Endothelial cell of umbilical vein (primary cell): ENCODE measurements at regions not wholly inside any gene's neighbourhood (a gene's known extent, or its start where the extent isn't known, plus 50 kb on each side); places are given as distances from the start of the nearest gene placed in this dataset.

Experiments used
- BruUV-seq: library from RNA; stranded (reverse); fragments of 400-500 nt; replicated peaks from 2 replicates; lab custom pipeline; 2021; lab: Mats Ljungman, UMichigan
- CTCF ChIA-PET: fragments of 300-600, 350-600 bp; sonication (Branson Sonifier 250); formaldehyde crosslinking; loops from one replicate; lab custom pipeline; 2021; ENCODE audit warnings: antibody characterized with exemption, inconsistent platforms; lab: Charles Lee
- POLR2A ChIA-PET: fragments of 300-600, 350-600 bp; sonication (Branson Sonifier 250); formaldehyde crosslinking; loops from one replicate; lab custom pipeline; 2021; ENCODE audit warnings: antibody characterized with exemption, inconsistent platforms; lab: Charles Lee
- DNase-seq: peaks from one replicate; pipeline ENCODE4 v3.0.0-alpha.2; 2011; ENCODE audit warnings: low read depth, low spot score
- FAIRE-seq: peaks from 2 replicates; lab custom pipeline; 2011; peaks lifted over from hg19 to GRCh38; lab: Jason Lieb, UNC
- H2AFZ ChIP-seq: 2 replicates; pipeline ENCODE4 v1.6.0; 2012; ENCODE audit warnings: low read depth, low read length, control low read depth, inconsistent platforms
- H3K27ac ChIP-seq: 2 replicates; pipeline ENCODE4 v1.5.1; 2011; ENCODE audit warnings: low read depth, mild to moderate bottlenecking, control low read depth, low read length, moderate library complexity; ENCODE audit not compliant: insufficient read depth
- H3K27me3 ChIP-seq, 2 experiments: 2 replicates each; pipeline versions ENCODE4 v1.6.0 to v1.6.1; 2011; ENCODE audit warnings: low read length in 2 of 2, mixed read lengths in 1 of 2; ENCODE audit not compliant: control insufficient read depth in 2 of 2, insufficient read depth in 2 of 2
- H3K36me3 ChIP-seq, 2 experiments: 2 replicates in 1 of 2; 3 replicates in 1 of 2; pipeline ENCODE4 v1.5.1; 2011; ENCODE audit warnings: low read length in 2 of 2, mild to moderate bottlenecking in 1 of 2, moderate library complexity in 1 of 2; ENCODE audit not compliant: control insufficient read depth in 2 of 2, insufficient read depth in 2 of 2; ENCODE audit errors: extremely low read depth in 1 of 2
- H3K4me1 ChIP-seq: 3 replicates; pipeline ENCODE4 v1.5.1; 2011; ENCODE audit warnings: mild to moderate bottlenecking, low read length; ENCODE audit not compliant: control insufficient read depth, insufficient read depth; ENCODE audit errors: extremely low read depth
- H3K4me2 ChIP-seq: 2 replicates; pipeline ENCODE4 v1.6.1; 2011; ENCODE audit warnings: low read length, control low read depth, mixed read lengths; ENCODE audit not compliant: insufficient read depth
- H3K4me3 ChIP-seq, 3 experiments: fragments of 200-600 bp in 1 of 3; sonication (generic), shearing (Covaris generic) in 1 of 3; replicated peaks in 1 of 3; 2 replicates each; pipeline ENCODE4 v1.5.1; 2011 to 2016; ENCODE audit warnings: control low read depth in 3 of 3, low read length in 3 of 3, mild to moderate bottlenecking in 2 of 3, inconsistent platforms in 1 of 3, low read depth in 1 of 3, moderate library complexity in 1 of 3; ENCODE audit not compliant: insufficient read depth in 1 of 3
- H3K79me2 ChIP-seq: 2 replicates; pipeline ENCODE4 v1.6.0; 2012; ENCODE audit warnings: low read length, inconsistent platforms; ENCODE audit not compliant: control insufficient read depth, insufficient read depth
- H3K9ac ChIP-seq: replicated peaks from 2 replicates; pipeline ENCODE3; 2011; ENCODE audit warnings: low read length, control low read depth; ENCODE audit not compliant: insufficient read depth; ENCODE audit errors: extremely low read depth
- H3K9me1 ChIP-seq: replicated peaks from 3 replicates; pipeline ENCODE4 v1.6.0; 2011; ENCODE audit warnings: mild to moderate bottlenecking, low read length; ENCODE audit not compliant: control insufficient read depth, insufficient read depth; ENCODE audit errors: extremely low read depth
- H3K9me3 ChIP-seq: replicated peaks from 2 replicates; pipeline ENCODE4 v1.5.1; 2012; ENCODE audit warnings: low read length, inconsistent platforms; ENCODE audit not compliant: control insufficient read depth, insufficient read depth
- H4K20me1 ChIP-seq: replicated peaks from 2 replicates; pipeline ENCODE3; 2011; ENCODE audit warnings: mild to moderate bottlenecking, low read length; ENCODE audit not compliant: control insufficient read depth, insufficient read depth; ENCODE audit errors: extremely low read depth
- EZH2 ChIP-seq: IDR thresholded peaks from 2 replicates; pipeline ENCODE4 v1.6.1; 2012; ENCODE audit warnings: borderline replicate concordance, low read depth, mild to moderate bottlenecking, moderate library complexity, low read length, inconsistent platforms; ENCODE audit not compliant: severe bottlenecking
- GATA2 ChIP-seq: IDR thresholded peaks from 2 replicates; pipeline ENCODE4 v1.7.0; 2011; ENCODE audit warnings: low read depth, mild to moderate bottlenecking, moderate library complexity, mixed read lengths, low read length; ENCODE audit not compliant: insufficient read length, insufficient read depth
- JUN ChIP-seq: IDR thresholded peaks from 2 replicates; pipeline ENCODE4 v1.6.1; 2011; ENCODE audit warnings: borderline replicate concordance, low read depth; ENCODE audit not compliant: insufficient read length, insufficient read depth
- MYC ChIP-seq: IDR thresholded peaks from one replicate; pipeline ENCODE4 v1.6.1; 2011; ENCODE audit warnings: mild to moderate bottlenecking, low read depth, low read length
- POLR2AphosphoS5 ChIP-seq: IDR thresholded peaks from 2 replicates; pipeline ENCODE4 v1.6.1; 2012; ENCODE audit warnings: low read depth, mild to moderate bottlenecking, control low read depth, low read length, moderate library complexity; ENCODE audit not compliant: insufficient read depth
- dilution Hi-C: fragments of 300-500 bp; cut with MboI; formaldehyde crosslinking; loops from one replicate; pipeline ENCODE4 v1.15.0; 2019; ENCODE audit warnings: low sequenced_read_pairs; ENCODE audit not compliant: extremely low pct_ligation_motif_present
- intact Hi-C: fragments of 100-400 bp; cut with micrococcal nuclease; formaldehyde crosslinking; loops from one replicate; pipeline ENCODE4 v1.10.0; 2022
- TF ChIP-seq, protein P1 (sequence below), 2 donors: IDR thresholded peaks; 1 replicate in 1 of 2; 2 replicates in 1 of 2; pipeline ENCODE4 v1.5.1; 2011; ENCODE audit warnings: low read length in 2 of 2, mild to moderate bottlenecking in 2 of 2, moderate library complexity in 2 of 2, control low read depth in 1 of 2, inconsistent platforms in 1 of 2, low read depth in 1 of 2; ENCODE audit not compliant: insufficient read depth in 1 of 2; ENCODE audit errors: extremely low read depth in 1 of 2
- TF ChIP-seq, protein P2 (sequence below): IDR thresholded peaks from 2 replicates; pipeline ENCODE4 v1.6.1; 2011; ENCODE audit not compliant: insufficient read depth, insufficient read length

DNA sequence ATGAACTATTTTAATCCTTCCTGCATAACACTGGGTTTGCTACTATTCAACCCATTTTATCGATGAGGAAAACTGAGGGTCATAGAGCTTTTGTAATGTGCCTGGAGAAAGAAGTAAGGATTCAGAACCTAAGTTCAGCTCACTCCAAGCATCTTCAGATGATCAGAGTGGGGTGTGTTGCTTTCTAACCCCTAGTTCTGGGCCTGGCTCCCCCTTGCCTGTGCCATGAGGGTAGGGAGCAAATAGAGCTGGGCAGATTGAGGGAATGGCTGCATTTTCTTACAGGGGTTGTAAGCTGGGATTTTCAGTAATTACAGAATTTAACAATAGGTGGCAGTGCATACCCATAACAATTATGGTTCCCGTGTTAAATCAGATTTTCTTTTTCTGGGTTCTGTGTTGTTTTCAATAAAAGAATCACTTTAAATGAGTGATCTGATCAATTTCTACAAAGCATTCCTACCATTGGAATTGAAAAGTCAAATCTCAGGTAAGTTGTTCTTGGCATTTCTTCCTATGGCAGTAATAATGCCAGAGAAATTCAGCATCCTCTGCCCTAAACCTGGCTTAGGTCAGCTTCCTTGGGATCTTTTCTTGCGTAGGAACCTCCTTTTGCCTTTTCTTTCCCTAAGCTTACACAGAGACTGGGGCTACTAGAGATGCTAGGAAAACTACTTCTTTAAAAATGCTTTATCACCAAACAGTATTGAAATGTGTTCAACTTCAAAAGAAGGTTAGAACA, 103.8 kb upstream of the IL12A start:
- Histone ChIP-seq H3K27ac (peak overlapping the region; percentile 46), H2AFZ (no peak overlapping the region), H3K4me1 (peaks cover 34% of the 10 kb centered on the region), H3K9me1 (no peaks in the 10 kb centered on the region), H3K4me3 (no peak overlapping the region), H3K4me2 (no peak overlapping the region), H3K27me3 (no peaks in the 10 kb centered on the region), H3K79me2 (peaks cover 46% of the 10 kb centered on the region), H3K9me3 (no peaks in the 10 kb centered on the region), H3K36me3 (peaks cover 0 to 1% of the 10 kb centered on the region in 2 experiments), H4K20me1 (no peaks in the 10 kb centered on the region), H3K9ac (no peak overlapping the region)
- FAIRE-seq (peak; percentile 71), DNase-seq (peak; percentile 75)
- dilution Hi-C loops: no loop called here
- POLR2A ChIA-PET: interaction anchor here (0.6 to 2.3 kb wide), 3 partner anchors 21 to 122 kb away, joined by 3 to 25 read pairs (median 6); no protein-coding TSS in a partner anchor
- TF ChIP-seq GATA2 (no peak), POLR2AphosphoS5 (no peak), JUN (no peak), EZH2 (no peak), MYC (no peak)
- TF ChIP-seq, protein P1, sequence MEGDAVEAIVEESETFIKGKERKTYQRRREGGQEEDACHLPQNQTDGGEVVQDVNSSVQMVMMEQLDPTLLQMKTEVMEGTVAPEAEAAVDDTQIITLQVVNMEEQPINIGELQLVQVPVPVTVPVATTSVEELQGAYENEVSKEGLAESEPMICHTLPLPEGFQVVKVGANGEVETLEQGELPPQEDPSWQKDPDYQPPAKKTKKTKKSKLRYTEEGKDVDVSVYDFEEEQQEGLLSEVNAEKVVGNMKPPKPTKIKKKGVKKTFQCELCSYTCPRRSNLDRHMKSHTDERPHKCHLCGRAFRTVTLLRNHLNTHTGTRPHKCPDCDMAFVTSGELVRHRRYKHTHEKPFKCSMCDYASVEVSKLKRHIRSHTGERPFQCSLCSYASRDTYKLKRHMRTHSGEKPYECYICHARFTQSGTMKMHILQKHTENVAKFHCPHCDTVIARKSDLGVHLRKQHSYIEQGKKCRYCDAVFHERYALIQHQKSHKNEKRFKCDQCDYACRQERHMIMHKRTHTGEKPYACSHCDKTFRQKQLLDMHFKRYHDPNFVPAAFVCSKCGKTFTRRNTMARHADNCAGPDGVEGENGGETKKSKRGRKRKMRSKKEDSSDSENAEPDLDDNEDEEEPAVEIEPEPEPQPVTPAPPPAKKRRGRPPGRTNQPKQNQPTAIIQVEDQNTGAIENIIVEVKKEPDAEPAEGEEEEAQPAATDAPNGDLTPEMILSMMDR (IDR thresholded peaks at IDR 0.05; ENCODE audit: extremely low read depth in 1 of 2, insufficient read depth in 1 of 2, low read depth in 1 of 2, low read length in 2 of 2): peak; percentile 27 to 37
- TF ChIP-seq, protein P2, sequence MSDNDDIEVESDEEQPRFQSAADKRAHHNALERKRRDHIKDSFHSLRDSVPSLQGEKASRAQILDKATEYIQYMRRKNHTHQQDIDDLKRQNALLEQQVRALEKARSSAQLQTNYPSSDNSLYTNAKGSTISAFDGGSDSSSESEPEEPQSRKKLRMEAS: no peak
- intact Hi-C loops: loop anchor here (1.0 to 10.0 kb wide), 5 partner anchors 102 to 618 kb away; partner anchors contain the start of gene IL12A
- no TSS peak for BruUV-seq
- CTCF ChIA-PET: interaction anchor here (0.6 to 8.3 kb wide), 42 partner anchors 8 to 622 kb away, joined by 3 to 227 read pairs (median 5); partner anchors contain the start of genes IL12A and SCHIP1
